ENCODE measurements at regions not wholly inside any gene's neighbourhood (a gene's known extent, or its start where the extent isn't known, plus 50 kb on each side); places are given as distances from the start of the nearest gene placed in this dataset.

DNA sequence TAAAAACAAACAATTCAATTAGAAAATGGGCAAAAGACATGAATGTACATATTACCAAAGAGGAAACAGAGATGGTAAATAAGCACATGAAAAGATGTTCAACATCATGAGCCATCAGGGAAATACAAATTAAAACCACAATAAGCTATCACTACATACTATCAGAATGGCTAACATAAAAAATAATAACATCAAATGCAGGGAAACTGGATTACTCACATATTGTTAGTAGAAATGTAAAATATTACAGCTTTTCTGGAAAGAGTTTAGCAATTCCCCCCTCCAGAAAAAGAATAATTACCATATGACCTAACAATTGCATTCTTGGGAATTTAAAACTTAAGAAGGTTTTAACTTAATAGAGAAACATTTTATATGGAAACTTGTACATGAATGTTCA, 232.9 kb upstream of the MTPN start:
- TF ChIP-seq POLR2A (IDR thresholded peaks at IDR 0.05) = no peak
- TF ChIP-seq EP300 (IDR thresholded peaks at IDR 0.05) = no peak
- TF ChIP-seq, protein P1, sequence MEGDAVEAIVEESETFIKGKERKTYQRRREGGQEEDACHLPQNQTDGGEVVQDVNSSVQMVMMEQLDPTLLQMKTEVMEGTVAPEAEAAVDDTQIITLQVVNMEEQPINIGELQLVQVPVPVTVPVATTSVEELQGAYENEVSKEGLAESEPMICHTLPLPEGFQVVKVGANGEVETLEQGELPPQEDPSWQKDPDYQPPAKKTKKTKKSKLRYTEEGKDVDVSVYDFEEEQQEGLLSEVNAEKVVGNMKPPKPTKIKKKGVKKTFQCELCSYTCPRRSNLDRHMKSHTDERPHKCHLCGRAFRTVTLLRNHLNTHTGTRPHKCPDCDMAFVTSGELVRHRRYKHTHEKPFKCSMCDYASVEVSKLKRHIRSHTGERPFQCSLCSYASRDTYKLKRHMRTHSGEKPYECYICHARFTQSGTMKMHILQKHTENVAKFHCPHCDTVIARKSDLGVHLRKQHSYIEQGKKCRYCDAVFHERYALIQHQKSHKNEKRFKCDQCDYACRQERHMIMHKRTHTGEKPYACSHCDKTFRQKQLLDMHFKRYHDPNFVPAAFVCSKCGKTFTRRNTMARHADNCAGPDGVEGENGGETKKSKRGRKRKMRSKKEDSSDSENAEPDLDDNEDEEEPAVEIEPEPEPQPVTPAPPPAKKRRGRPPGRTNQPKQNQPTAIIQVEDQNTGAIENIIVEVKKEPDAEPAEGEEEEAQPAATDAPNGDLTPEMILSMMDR (IDR thresholded peaks at IDR 0.05) = no peak

Data from upper lobe of left lung (tissue), 4 donors.